IMR-90 (cell line): ENCODE measurements at regions not wholly inside any gene's neighbourhood (a gene's known extent, or its start where the extent isn't known, plus 50 kb on each side); places are given as distances from the start of the nearest gene placed in this dataset.

Source experiments
- ATAC-seq: fragments of 200-7000 bp; cut with Tn5 transposase; 2 replicates; pipeline ENCODE4 v1.9.1; 2020; ENCODE audit warnings: low read depth, mild to moderate bottlenecking, moderate library complexity
- BruUV-seq: library from RNA; stranded (reverse); fragments of 400-500 nt; replicated peaks from 2 replicates; lab custom pipeline; 2021; lab: Mats Ljungman, UMichigan
- CTCF ChIA-PET: fragments of 300-600 bp; formaldehyde crosslinking; extraction: SDS; loops from one replicate; lab custom pipeline; 2021; ENCODE audit warnings: antibody characterized with exemption; lab: Yijun Ruan, JAX
- POLR2A ChIA-PET: fragments of 300-600 bp; sonication (Branson Sonifier 250); formaldehyde crosslinking; loops from one replicate; lab custom pipeline; 2022; ENCODE audit warnings: antibody characterized with exemption; ENCODE audit not compliant: unreplicated experiment; lab: Charles Lee
- DNase-seq: peaks from one replicate; pipeline ENCODE4 v3.0.0; 2013
- H2AFZ ChIP-seq: replicated peaks from 2 replicates; pipeline ENCODE3; 2013; ENCODE audit warnings: low read length, mild to moderate bottlenecking; ENCODE audit not compliant: poor library complexity
- H2AK5ac ChIP-seq: 2 replicates; pipeline ENCODE4 v1.6.1; 2013; ENCODE audit warnings: low read depth, low read length, inconsistent platforms
- H2AK9ac ChIP-seq: replicated peaks from 2 replicates; pipeline ENCODE3; 2013; ENCODE audit warnings: mild to moderate bottlenecking, low read depth, low read length, moderate library complexity; ENCODE audit not compliant: poor library complexity
- H2BK120ac ChIP-seq: 2 replicates; pipeline ENCODE4 v1.6.1; 2013; ENCODE audit warnings: low read depth, low read length, inconsistent platforms
- H2BK15ac ChIP-seq: 3 replicates; pipeline ENCODE4 v1.6.1; 2013; ENCODE audit warnings: low read depth, low read length, inconsistent platforms
- H2BK20ac ChIP-seq: 2 replicates; pipeline ENCODE4 v1.6.1; 2013; ENCODE audit warnings: low read depth, mild to moderate bottlenecking, inconsistent platforms, low read length, moderate library complexity
- H2BK5ac ChIP-seq: 2 replicates; pipeline ENCODE4 v1.6.1; 2013; ENCODE audit warnings: mild to moderate bottlenecking, low read depth, low read length, inconsistent platforms; ENCODE audit not compliant: poor library complexity, severe bottlenecking
- H3K14ac ChIP-seq: replicated peaks from 2 replicates; pipeline ENCODE4 v1.6.1; 2013; ENCODE audit warnings: low read depth, low read length, inconsistent platforms
- H3K18ac ChIP-seq: 2 replicates; pipeline ENCODE4 v1.6.1; 2013; ENCODE audit warnings: low read depth, low read length, control low read depth
- H3K23ac ChIP-seq: 2 replicates; pipeline ENCODE4 v1.6.1; 2013; ENCODE audit warnings: low read depth, low read length, inconsistent platforms
- H3K27ac ChIP-seq: 2 replicates; pipeline ENCODE4 v1.5.1; 2013; ENCODE audit warnings: mild to moderate bottlenecking, control low read depth, low read length; ENCODE audit not compliant: insufficient read depth
- H3K27me3 ChIP-seq: 2 replicates; pipeline ENCODE4 v1.6.1; 2013; ENCODE audit warnings: low read length; ENCODE audit not compliant: control insufficient read depth, insufficient read depth
- H3K36me3 ChIP-seq: 2 replicates; pipeline ENCODE4 v1.6.1; 2013; ENCODE audit warnings: low read length, mixed read lengths; ENCODE audit not compliant: control insufficient read depth, insufficient read depth
- H3K4ac ChIP-seq: 2 replicates; pipeline ENCODE4 v1.6.1; 2013; ENCODE audit warnings: low read depth, low read length, inconsistent platforms
- H3K4me1 ChIP-seq: 2 replicates; pipeline ENCODE4 v1.6.1; 2013; ENCODE audit warnings: low read length, mixed read lengths; ENCODE audit not compliant: control insufficient read depth, insufficient read depth
- H3K4me2 ChIP-seq: 2 replicates; pipeline ENCODE4 v1.6.1; 2013; ENCODE audit warnings: low read depth, mild to moderate bottlenecking, control low read depth, low read length, moderate library complexity
- H3K4me3 ChIP-seq: 2 replicates; pipeline ENCODE4 v1.5.1; 2013; ENCODE audit warnings: low read depth, mild to moderate bottlenecking, control low read depth, low read length, moderate library complexity; ENCODE audit not compliant: insufficient read depth
- H3K56ac ChIP-seq: 2 replicates; pipeline ENCODE4 v1.6.1; 2013; ENCODE audit warnings: low read length, inconsistent platforms; ENCODE audit not compliant: insufficient read depth; ENCODE audit errors: extremely low read depth
- H3K79me1 ChIP-seq, 2 experiments: 2 replicates each; pipeline ENCODE4 v1.6.1; 2013; ENCODE audit warnings: low read length in 2 of 2, inconsistent platforms in 1 of 2, low read depth in 1 of 2
- H3K9ac ChIP-seq: 2 replicates; pipeline ENCODE4 v1.6.1; 2013; ENCODE audit warnings: low read depth, low read length, control low read depth
- H3K9me1 ChIP-seq: 2 replicates; pipeline ENCODE4 v1.6.1; 2013; ENCODE audit warnings: low read length, inconsistent platforms; ENCODE audit not compliant: insufficient read depth
- H3K9me3 ChIP-seq: 2 replicates; pipeline ENCODE4 v1.6.1; 2013; ENCODE audit warnings: low read length; ENCODE audit not compliant: control insufficient read depth, insufficient read depth
- H4K20me1 ChIP-seq: 2 replicates; pipeline ENCODE4 v1.6.1; 2013; ENCODE audit warnings: low read length, inconsistent platforms; ENCODE audit not compliant: insufficient read depth
- H4K5ac ChIP-seq: 2 replicates; pipeline ENCODE4 v1.6.1; 2013; ENCODE audit warnings: mild to moderate bottlenecking, low read depth, low read length, control low read depth
- H4K8ac ChIP-seq, 2 experiments: 2 replicates each; pipeline ENCODE4 v1.6.1; 2013; ENCODE audit warnings: low read depth in 2 of 2, low read length in 2 of 2, control low read depth in 1 of 2, inconsistent platforms in 1 of 2
- H4K91ac ChIP-seq: 2 replicates; pipeline ENCODE4 v1.6.1; 2013; ENCODE audit warnings: low read depth, low read length, inconsistent platforms; ENCODE audit not compliant: insufficient read depth
- BHLHE40 ChIP-seq: fragments of 150-350 bp; IDR thresholded peaks from 2 replicates; pipeline ENCODE4 v1.6.1; 2016; ENCODE audit warnings: mild to moderate bottlenecking, low read depth, low read length
- CEBPB ChIP-seq: IDR thresholded peaks from 2 replicates; pipeline ENCODE4 v1.6.1; 2012; ENCODE audit warnings: low read depth, low read length, improper control_type of control experiment
- CHD1 ChIP-seq: IDR thresholded peaks from 2 replicates; pipeline ENCODE4 v1.6.1; 2012; ENCODE audit warnings: low read depth, low read length, improper control_type of control experiment
- CTCF ChIP-seq: conservative IDR thresholded peaks from 2 replicates; pipeline ENCODE4 v1.5.1; 2012; ENCODE audit warnings: mild to moderate bottlenecking, low read depth, low read length, improper control_type of control experiment
- ELK1 ChIP-seq: fragments of 150-350 bp; IDR thresholded peaks from 2 replicates; pipeline ENCODE4 v1.6.1; 2016; ENCODE audit warnings: low read depth, mild to moderate bottlenecking, low read length, moderate library complexity, borderline replicate concordance
- FOS ChIP-seq: fragments of 150-350 bp; IDR thresholded peaks from 2 replicates; pipeline ENCODE4 v1.6.1; 2016; ENCODE audit warnings: low read depth, low read length
- MAFK ChIP-seq: IDR thresholded peaks from 2 replicates; pipeline ENCODE4 v1.6.1; 2012; ENCODE audit warnings: low read depth, low read length, improper control_type of control experiment
- MAZ ChIP-seq: IDR thresholded peaks from 2 replicates; pipeline ENCODE4 v1.6.1; 2012; ENCODE audit warnings: low read depth, mild to moderate bottlenecking, low read length, improper control_type of control experiment, moderate library complexity, borderline replicate concordance
- MXI1 ChIP-seq: IDR thresholded peaks from 2 replicates; pipeline ENCODE4 v1.6.1; 2012; ENCODE audit warnings: low read depth, mild to moderate bottlenecking, low read length, moderate library complexity, borderline replicate concordance
- NFE2L2 ChIP-seq: fragments of 150-350 bp; IDR thresholded peaks from 2 replicates; pipeline ENCODE4 v1.6.1; 2016; ENCODE audit warnings: low read depth, mild to moderate bottlenecking, low read length
- POLR2A ChIP-seq: IDR thresholded peaks from 2 replicates; pipeline ENCODE4 v1.6.1; 2012; ENCODE audit warnings: mild to moderate bottlenecking, low read depth, low read length
- RAD21 ChIP-seq: IDR thresholded peaks from 2 replicates; pipeline ENCODE4 v1.6.1; 2012; ENCODE audit warnings: low read length, improper control_type of control experiment
- RCOR1 ChIP-seq: IDR thresholded peaks from 2 replicates; pipeline ENCODE4 v1.6.1; 2012; ENCODE audit warnings: mild to moderate bottlenecking, low read length, improper control_type of control experiment; ENCODE audit not compliant: insufficient replicate concordance
- RFX5 ChIP-seq: IDR thresholded peaks from 2 replicates; pipeline ENCODE4 v1.8.0; 2012; ENCODE audit warnings: low read depth, mild to moderate bottlenecking, low read length, moderate library complexity
- SMC3 ChIP-seq: fragments of 150-350 bp; IDR thresholded peaks from 2 replicates; pipeline ENCODE4 v1.6.1; 2016; ENCODE audit warnings: low read depth, mild to moderate bottlenecking, antibody characterized with exemption, low read length, moderate library complexity
- USF2 ChIP-seq: fragments of 150-350 bp; IDR thresholded peaks from 2 replicates; pipeline ENCODE4 v1.6.1; 2017; ENCODE audit warnings: mild to moderate bottlenecking, antibody characterized with exemption, low read length, low read depth
- WGBS, 2 experiments: methylation state at CpG; one replicate each; pipeline versions ENCODE4 v1.1.5 to v1.1.7; 2013; ENCODE audit warnings: missing lambda C conversion rate in 2 of 2; ENCODE audit not compliant: insufficient read length in 1 of 2; ENCODE audit errors: extremely low coverage in 2 of 2; 5-methylcytosine and 5-hydroxymethylcytosine counted together
- dilution Hi-C: fragments of 300-500 bp; cut with HindIII; formaldehyde crosslinking; loops from one replicate; pipeline ENCODE4 v1.14.3; 2018; ENCODE audit warnings: low sequenced_read_pairs; ENCODE audit not compliant: unreplicated experiment
- in situ Hi-C: fragments of 300-500 bp; cut with MboI; formaldehyde crosslinking; loops from 3 replicates; pipeline ENCODE4 v1.14.3; 2019; ENCODE audit warnings: low sequenced_read_pairs, inconsistent platforms, mixed read lengths
- intact Hi-C: fragments of 100-400 bp; cut with micrococcal nuclease; formaldehyde crosslinking; loops from 2 replicates; pipeline ENCODE4 v1.10.0; 2022

GRCh38 chr13:106621833-106622232, 53.9 kb upstream of the ARGLU1 start:
- Histone ChIP-seq H2AFZ (no peak overlapping the region), H2BK15ac (no peak overlapping the region), H2BK20ac (no peak overlapping the region), H2AK5ac (no peak overlapping the region), H3K4ac (no peak overlapping the region), H4K20me1 (no peaks in the 10 kb centered on the region), H3K4me2 (no peak overlapping the region), H2AK9ac (no peak overlapping the region), H4K5ac (no peak overlapping the region), H3K14ac (no peak overlapping the region), H3K9ac (no peak overlapping the region), H3K27me3 (peaks cover 23% of the 10 kb centered on the region), H3K4me1 (no peaks in the 10 kb centered on the region), H3K56ac (no peak overlapping the region), H3K18ac (no peak overlapping the region), H3K9me3 (no peaks in the 10 kb centered on the region), H3K79me1 (no peaks in the 10 kb centered on the region), H4K8ac (no peak overlapping the region), H2BK120ac (no peak overlapping the region), H3K9me1 (no peaks in the 10 kb centered on the region), H3K4me3 (no peak overlapping the region), H3K36me3 (no peaks in the 10 kb centered on the region), H4K91ac (no peak overlapping the region), H3K27ac (no peak overlapping the region), H3K23ac (no peak overlapping the region), H2BK5ac (no peak overlapping the region)
- TF ChIP-seq MAFK (no peak), CTCF (no peak), POLR2A (no peak), SMC3 (no peak), CEBPB (no peak), USF2 (no peak), FOS (no peak), NFE2L2 (no peak), RCOR1 (no peak), MXI1 (no peak), ELK1 (no peak), CHD1 (no peak), MAZ (no peak), RFX5 (no peak), BHLHE40 (no peak), RAD21 (no peak)
- no CpG with 5 or more reads among the region's 1 CpG for WGBS, 2 experiments
- in situ Hi-C loops (no loop called here), intact Hi-C loops (no loop called here), dilution Hi-C loops (no loop called here)
- POLR2A ChIA-PET: no interaction called here
- no TSS peak for BruUV-seq
- DNase-seq: no peak
- ATAC-seq: no peak
- CTCF ChIA-PET: no interaction called here
